NB4 (cell line): ENCODE measurements at regions not wholly inside any gene's neighbourhood (a gene's known extent, or its start where the extent isn't known, plus 50 kb on each side); places are given as distances from the start of the nearest gene placed in this dataset.

ENCODE experiments used
- DNase-seq: peaks from one replicate; pipeline ENCODE4 v3.0.0; 2010; ENCODE audit warnings: low read depth
- H3K4me3 ChIP-seq: one replicate; pipeline ENCODE4 v1.5.1; 2011; ENCODE audit warnings: mild to moderate bottlenecking, low read depth, low read length, moderate library complexity
- CTCF ChIP-seq: IDR thresholded peaks from one replicate; pipeline ENCODE4 v1.5.1; 2012; ENCODE audit warnings: low read depth, low read length
- MAX ChIP-seq: IDR thresholded peaks from 2 replicates; pipeline ENCODE4 v1.6.1; 2011; ENCODE audit warnings: low read depth, low read length
- MYC ChIP-seq: IDR thresholded peaks from 2 replicates; pipeline ENCODE4 v1.6.1; 2011; ENCODE audit warnings: low read depth, low read length
- POLR2A ChIP-seq: IDR thresholded peaks from 2 replicates; pipeline ENCODE4 v1.6.1; 2011; ENCODE audit warnings: mild to moderate bottlenecking; ENCODE audit not compliant: insufficient read length; ENCODE audit errors: extremely low read depth

GRCh38 chr17:34758316-34758715, 178.9 kb downstream of the TMEM132E start:
- TF ChIP-seq MAX = no peak
- H3K4me3 ChIP-seq = no peak overlapping the region
- no peak for DNase-seq

GRCh38 chr17:34757611-34758010, 178.2 kb downstream of the TMEM132E start:
- H3K4me3 ChIP-seq = no peak overlapping the region
- no peak for DNase-seq
- TF ChIP-seq CTCF (no peak), MYC (no peak), MAX (no peak), POLR2A (no peak)

- DNase-seq = no peak
- TF ChIP-seq MYC (no peak), POLR2A (no peak), CTCF (no peak), MAX (no peak)
- H3K4me3 ChIP-seq = no peak overlapping the region
Measured at GRCh38 chr17:34757106-34757505, 177.7 kb downstream of the TMEM132E start.

- DNase-seq = peak; percentile 63
- H3K4me3 ChIP-seq = no peak overlapping the region
- TF ChIP-seq MYC = no peak
- no peak for TF ChIP-seq CTCF
- TF ChIP-seq POLR2A = no peak
- TF ChIP-seq MAX = no peak
Measured at GRCh38 chr17:34756637-34757021, 177.2 kb downstream of the TMEM132E start.

- TF ChIP-seq CTCF (no peak), MAX (no peak), MYC (no peak), POLR2A (no peak)
- no peak for DNase-seq
- no peak overlapping the region for H3K4me3 ChIP-seq
Measured at GRCh38 chr17:34755981-34756636, 176.7 kb downstream of the TMEM132E start.

GRCh38 chr17:34755371-34755770, 176.0 kb downstream of the TMEM132E start:
- no peak for TF ChIP-seq POLR2A
- TF ChIP-seq CTCF = no peak
- no peak for TF ChIP-seq MAX
- TF ChIP-seq MYC = no peak
- no peak for DNase-seq
- no peak overlapping the region for H3K4me3 ChIP-seq
